ENCODE measurements at regions not wholly inside any gene's neighbourhood (a gene's known extent, or its start where the extent isn't known, plus 50 kb on each side); places are given as distances from the start of the nearest gene placed in this dataset.

DNA sequence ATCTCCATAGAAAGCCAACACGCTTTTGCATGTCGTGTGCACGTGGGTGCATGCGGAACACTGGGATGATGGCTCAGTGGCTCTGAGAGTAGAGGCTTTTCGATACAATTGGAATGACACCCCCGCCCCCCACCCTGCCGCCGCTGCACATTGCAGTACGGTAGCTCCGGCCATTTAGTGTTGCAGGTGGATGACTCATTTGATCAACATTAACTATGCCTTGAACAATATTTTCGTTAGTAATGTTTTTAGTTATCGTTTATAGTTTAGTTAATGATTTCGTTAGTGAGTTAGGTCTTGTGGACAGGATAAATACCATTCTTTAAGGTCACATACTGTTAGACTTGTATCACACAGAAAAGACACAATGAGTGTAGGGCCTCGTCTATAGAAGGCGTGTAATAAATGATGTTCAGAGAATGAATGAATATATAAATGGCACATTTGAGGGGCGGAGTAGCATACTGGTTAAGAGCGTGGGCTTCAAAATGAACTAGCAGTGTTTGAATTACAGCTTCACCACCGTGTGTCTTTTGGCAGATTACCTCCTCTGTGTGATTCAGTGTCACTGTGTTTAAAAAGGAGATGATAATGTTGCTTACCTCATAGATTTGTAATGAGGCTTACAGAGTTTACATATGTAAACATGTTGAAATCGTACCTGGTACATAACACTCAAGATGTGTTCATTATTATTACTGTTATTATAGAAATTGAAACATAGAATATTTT is 67.2 kb upstream of the TENM3 start:
- no peak for DNase-seq

DNA sequence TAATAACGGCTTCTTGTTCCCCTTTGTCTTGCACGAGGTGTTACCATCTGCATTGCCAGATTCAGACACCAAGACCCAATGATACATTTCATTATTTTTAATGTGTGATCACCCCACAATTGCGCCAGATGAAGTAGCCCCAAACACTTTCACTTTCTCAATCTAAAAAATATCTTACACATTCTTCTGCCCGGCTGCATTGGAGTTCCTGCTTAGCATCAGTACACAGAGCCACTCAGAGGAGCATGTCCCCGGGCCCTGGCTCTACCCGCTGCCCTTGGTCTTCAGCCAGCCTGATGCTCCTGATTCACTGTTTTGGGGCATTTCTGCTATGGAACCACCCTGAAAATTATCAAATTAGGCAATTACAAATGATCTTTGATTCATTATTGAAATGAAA is 66.0 kb upstream of the TENM3 start:
- DNase-seq: no peak

DNA sequence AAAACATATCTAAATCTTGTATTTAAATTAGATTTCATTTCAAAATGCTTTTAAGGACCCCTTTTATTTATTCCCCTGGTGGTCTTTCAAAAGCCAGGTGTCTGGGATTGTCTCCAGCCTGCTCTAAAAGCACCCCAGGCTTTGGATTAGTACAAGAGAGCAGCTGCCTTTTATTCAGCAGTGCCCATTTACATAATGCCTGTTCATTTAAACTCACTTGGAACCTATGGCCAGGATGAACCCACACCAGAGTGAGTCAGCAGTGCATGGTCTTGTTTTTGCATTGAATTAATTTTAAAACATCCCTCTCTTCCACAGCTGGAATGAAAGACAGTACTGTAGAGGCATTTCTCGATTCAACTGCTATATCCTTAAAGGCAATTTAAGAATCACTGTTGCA is 64.1 kb upstream of the TENM3 start:
- DNase-seq: no peak

DNA sequence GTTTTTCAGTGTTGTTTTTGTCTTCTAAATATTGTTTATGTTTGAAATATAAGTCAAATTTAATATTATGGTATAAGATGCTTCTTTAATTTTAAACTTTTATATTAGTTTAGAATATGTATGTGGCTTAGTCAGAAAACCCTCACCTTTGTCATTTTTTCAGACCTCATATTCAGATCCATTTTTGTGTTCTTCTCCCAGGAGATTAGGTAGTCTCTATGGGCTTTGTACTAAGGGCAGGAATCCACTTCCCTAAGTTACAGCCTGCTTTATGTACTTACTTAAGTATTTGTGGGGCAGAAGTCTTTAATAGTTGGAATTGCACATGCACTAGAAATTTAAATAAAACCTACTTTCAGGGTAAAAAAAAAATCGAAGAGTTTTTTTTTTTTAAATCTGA is 63.5 kb upstream of the TENM3 start:
- DNase-seq: no peak

DNA sequence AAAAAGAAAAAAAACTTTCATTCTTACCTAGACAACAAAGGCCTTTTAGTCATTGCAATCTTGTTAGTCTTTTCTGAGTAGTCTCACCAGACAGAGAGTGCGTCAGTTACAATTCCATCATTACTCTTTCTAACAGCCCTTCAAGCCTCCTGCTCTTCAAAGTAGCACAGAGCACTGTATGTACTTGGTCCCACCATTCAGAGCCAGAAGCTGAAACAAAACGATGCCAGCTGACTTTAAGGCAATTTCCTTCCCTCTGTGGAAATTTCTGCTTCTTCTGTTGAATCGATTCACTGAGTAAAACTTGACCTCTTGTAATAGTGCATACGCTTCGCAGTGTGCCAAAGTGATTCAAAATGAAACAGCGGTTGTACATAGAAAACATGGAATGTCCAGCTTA is 57.7 kb upstream of the TENM3 start:
- no peak for DNase-seq

DNA sequence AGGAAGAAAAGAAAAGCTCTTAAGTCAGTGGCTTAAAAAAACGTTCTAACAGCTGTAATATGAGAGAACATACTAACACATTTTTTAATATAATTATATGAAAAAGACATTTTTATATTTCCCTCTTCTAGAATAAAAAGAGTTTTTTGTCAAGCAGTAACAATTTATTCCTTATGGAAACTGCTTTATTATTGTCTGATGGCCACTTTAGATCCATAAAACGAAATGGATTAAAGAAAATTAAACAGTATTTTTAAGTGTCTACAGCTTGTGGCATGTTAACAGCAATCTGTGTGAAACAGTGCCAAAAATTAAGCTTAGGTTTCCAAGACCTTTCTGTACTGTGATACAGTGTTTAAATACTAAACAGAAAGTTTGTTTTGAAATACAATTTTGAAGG is 55.5 kb upstream of the TENM3 start:
- no peak for DNase-seq

DNA sequence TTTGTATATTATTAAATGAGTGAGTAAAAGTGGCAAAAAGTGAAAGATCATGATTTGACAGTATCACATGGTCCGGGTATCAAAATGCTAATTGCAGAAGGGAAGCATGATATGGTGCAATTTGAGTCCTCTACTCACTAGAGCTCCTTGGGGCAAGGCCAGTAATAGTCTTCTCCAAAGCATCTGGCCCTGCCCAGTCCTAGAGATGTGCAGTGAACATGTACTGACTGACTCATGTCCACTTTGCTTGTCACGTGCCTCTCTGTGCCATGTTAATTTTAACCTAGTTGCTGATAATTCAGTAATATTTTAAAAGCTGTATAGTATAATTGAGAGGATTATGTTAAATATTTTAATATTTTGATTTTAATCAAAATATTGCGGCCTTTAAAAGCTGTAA is 54.6 kb upstream of the TENM3 start:
- DNase-seq: no peak

DNA sequence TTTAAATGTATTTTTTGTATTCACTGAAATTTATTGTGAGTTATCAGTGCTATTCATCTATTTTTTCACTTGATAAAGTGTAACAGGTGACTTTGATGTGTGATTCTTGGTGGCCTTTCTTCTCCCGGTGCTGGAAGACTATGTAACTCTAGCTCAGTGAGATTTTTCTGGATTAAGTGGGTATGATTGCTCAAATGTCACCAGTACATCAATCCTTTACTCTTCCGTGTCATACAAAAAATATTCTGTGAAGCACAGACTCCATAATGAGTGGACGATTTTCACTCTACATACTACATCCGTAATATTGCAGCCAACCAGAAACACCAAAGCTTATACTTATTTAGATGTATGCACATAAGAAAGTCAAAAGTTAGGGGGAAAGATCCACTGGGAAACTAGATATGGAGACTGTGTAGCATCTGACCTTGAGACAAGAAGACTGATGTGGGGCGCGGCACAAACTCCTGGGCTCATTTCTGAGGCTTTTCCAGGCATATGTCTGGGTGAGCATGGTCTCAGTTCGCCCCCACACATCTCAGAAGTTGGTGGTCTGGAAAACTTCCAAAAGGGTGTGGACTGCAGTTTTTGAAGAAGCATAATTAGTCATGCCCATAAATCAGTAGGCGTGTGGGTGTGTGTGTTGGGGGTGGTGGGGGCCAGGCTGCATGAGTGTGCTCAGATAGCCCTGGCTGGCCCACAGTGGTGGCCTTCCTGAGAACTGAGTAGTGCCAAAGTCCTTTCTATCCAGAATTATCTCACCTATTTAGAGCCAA is 53.9 kb upstream of the TENM3 start:
- DNase-seq: no peak

DNA sequence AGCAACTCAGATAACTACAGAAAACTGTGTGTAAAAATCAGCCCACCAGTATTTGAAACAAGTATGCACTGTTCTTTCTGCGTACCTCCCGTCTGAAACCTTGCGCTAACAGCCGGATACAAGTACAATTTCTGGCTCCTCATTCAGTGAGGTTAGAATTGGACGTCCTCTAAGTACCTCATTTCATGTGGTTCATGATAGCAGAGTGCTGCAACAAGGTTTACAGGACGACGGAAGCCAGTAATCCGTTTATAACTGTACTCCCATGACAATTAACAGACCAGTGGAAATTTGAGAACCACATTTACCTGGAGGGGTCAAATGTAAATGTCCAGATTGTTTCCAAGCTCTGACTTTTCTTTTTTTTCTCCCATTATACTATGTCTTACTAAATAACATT is 52.9 kb upstream of the TENM3 start:
- DNase-seq: no peak

DNA sequence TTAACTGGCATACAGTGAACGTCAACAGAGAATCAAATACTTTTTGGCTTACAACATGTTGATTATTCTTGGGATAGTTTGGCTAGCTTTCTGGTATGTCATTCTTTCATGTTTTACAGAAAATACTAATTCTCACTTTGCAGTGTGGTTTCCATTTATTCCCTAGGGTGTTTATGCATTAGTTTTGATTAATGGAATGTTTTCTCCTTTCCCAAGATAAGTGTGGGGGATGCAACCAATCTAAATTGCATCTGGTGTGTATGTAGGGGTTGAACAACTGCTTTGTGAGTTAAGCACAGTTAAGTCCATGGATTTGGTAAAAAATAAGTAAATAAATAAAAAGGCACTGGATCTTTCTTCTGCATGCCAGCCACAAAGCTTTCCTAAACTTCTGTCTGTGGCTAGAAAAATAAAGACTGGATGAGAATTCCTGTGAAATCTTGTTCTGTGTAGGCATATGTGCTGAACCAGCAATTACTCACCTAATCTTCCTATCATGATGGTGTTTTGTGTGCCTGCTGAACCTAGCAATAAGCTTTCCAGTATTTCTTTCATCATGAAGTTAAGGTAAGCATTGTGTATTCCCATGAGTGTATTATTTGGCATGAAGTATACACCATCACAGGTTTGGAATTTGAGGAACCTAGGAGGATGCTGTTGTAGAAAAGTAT is 50.6 kb upstream of the TENM3 start:
- no peak for DNase-seq

DNA sequence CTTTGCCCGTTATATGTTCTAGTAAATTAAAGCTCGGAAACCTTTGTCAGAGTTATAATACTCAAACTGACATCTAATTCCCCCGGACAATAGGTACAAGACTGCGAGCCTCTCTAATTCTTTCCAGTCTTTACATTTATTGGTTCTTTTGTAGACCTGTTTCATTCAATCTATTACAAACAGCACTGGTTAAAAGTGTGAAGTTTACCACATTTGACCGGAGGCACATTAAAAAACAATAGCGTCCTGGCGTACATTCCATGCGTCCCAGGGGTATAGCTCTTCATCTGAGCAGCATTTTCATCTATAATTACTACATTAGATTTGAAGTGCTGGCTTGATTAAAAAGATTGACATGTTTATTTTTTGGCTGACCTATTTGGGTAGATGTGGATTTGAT is 49.9 kb upstream of the TENM3 start:
- DNase-seq: no peak
